HepG2 (cell line): ENCODE measurements at regions not wholly inside any gene's neighbourhood (a gene's known extent, or its start where the extent isn't known, plus 50 kb on each side); places are given as distances from the start of the nearest gene placed in this dataset.
A peak's percentile ranks its signal among the peaks of the same experiment; 100 is the strongest.
"Not testable (repeated sequence)": the region's sequence is repeated elsewhere in the genome, so short reads cannot be mapped to it uniquely, and the experiment has no call there.

ENCODE experiments used
- ATAC-seq: fragments of 200-7000 bp; cut with Tn5 transposase; 3 replicates; pipeline ENCODE4 v1.9.1; 2020; ENCODE audit warnings: mild to moderate bottlenecking, moderate library complexity
- BruUV-seq: library from RNA; stranded (reverse); fragments of 400-500 nt; replicated peaks from 2 replicates; lab custom pipeline; 2021; lab: Mats Ljungman, UMichigan
- CTCF ChIA-PET: fragments of 300-600 bp; formaldehyde crosslinking; extraction: SDS; loops from one replicate; lab custom pipeline; 2021; ENCODE audit warnings: low total read pairs, inconsistent platforms, low intra/inter-chr PET ratio; lab: Yijun Ruan, JAX
- POLR2A ChIA-PET: fragments of 350-600 bp; sonication (Branson Sonifier 250); formaldehyde crosslinking; loops from one replicate; lab custom pipeline; 2020; ENCODE audit warnings: antibody characterized with exemption, inconsistent platforms; lab: Yijun Ruan, JAX
- DNase-seq: peaks from one replicate; pipeline ENCODE4 v3.0.0-alpha.2; 2015; ENCODE audit warnings: low spot score
- FAIRE-seq: peaks from 3 replicates; lab custom pipeline; 2011; peaks lifted over from hg19 to GRCh38; lab: Jason Lieb, UNC
- H2AFZ ChIP-seq: one replicate; pipeline ENCODE4 v1.6.1; 2011; ENCODE audit warnings: low read length, inconsistent platforms
- H3K27ac ChIP-seq: fragments of 300-600 bp; 3 replicates; pipeline ENCODE4 v1.8.0; 2011; ENCODE audit warnings: mixed run types, mild to moderate bottlenecking, mixed read lengths, low read length, inconsistent platforms; ENCODE audit not compliant: insufficient read depth; ENCODE audit errors: extremely low read length
- H3K27me3 ChIP-seq, 2 experiments: fragments of 200-600 bp in 1 of 2; 2 replicates in 1 of 2; 3 replicates in 1 of 2; pipeline versions ENCODE4 v1.6.0 to v1.8.0; 2011; ENCODE audit warnings: low read length in 2 of 2, mild to moderate bottlenecking in 2 of 2, moderate library complexity in 2 of 2, inconsistent platforms in 1 of 2; ENCODE audit not compliant: insufficient read depth in 2 of 2, control insufficient read depth in 1 of 2
- H3K36me3 ChIP-seq, 2 experiments: fragments of 200-600 bp in 1 of 2; replicated peaks in 1 of 2; 2 replicates in 1 of 2; 3 replicates in 1 of 2; pipeline versions ENCODE4 v1.5.1 to v1.8.0; 2011; ENCODE audit warnings: low read length in 2 of 2, inconsistent platforms in 1 of 2; ENCODE audit not compliant: insufficient read depth in 2 of 2, control insufficient read depth in 1 of 2
- H3K4me1 ChIP-seq: 2 replicates; pipeline ENCODE4 v1.5.1; 2012; ENCODE audit warnings: low read length, inconsistent platforms; ENCODE audit not compliant: insufficient read depth
- H3K4me2 ChIP-seq: 2 replicates; pipeline ENCODE4 v1.6.0; 2011; ENCODE audit warnings: low read depth, low read length, inconsistent platforms
- H3K4me3 ChIP-seq, 3 experiments: fragments of 200-600 bp in 1 of 3; sonication (generic), shearing (Covaris generic) in 1 of 3; replicated peaks in 1 of 3; 2 replicates each; pipeline ENCODE4 v1.5.1; 2011 to 2016; ENCODE audit warnings: low read length in 3 of 3, inconsistent platforms in 2 of 3, low read depth in 2 of 3, mild to moderate bottlenecking in 2 of 3, control low read depth in 1 of 3, mixed read lengths in 1 of 3; ENCODE audit not compliant: insufficient read depth in 1 of 3
- H3K79me2 ChIP-seq: one replicate; pipeline ENCODE4 v1.6.1; 2011; ENCODE audit warnings: low read length, inconsistent platforms; ENCODE audit not compliant: insufficient read depth
- H3K9ac ChIP-seq: 2 replicates; pipeline ENCODE4 v1.6.0; 2011; ENCODE audit warnings: mild to moderate bottlenecking, low read depth, low read length, inconsistent platforms; ENCODE audit not compliant: insufficient read depth
- H3K9me3 ChIP-seq: 2 replicates; pipeline ENCODE4 v1.5.1; 2012; ENCODE audit warnings: mild to moderate bottlenecking, low read length
- H4K20me1 ChIP-seq: 2 replicates; pipeline ENCODE4 v1.6.0; 2011; ENCODE audit warnings: inconsistent platforms, mild to moderate bottlenecking, low read length, moderate library complexity; ENCODE audit not compliant: insufficient read depth
- MAFK ChIP-seq, 2 experiments: IDR thresholded peaks in 1 of 2; conservative IDR thresholded peaks in 1 of 2; 2 replicates each; pipeline ENCODE4 v1.6.1; 2011; ENCODE audit warnings: improper control_type of control experiment in 2 of 2, low read length in 2 of 2
- POLR2A ChIP-seq, 2 experiments: IDR thresholded peaks; 2 replicates each; pipeline ENCODE4 v1.6.1; 2011; ENCODE audit warnings: low read depth in 2 of 2, low read length in 2 of 2, mild to moderate bottlenecking in 1 of 2, moderate library complexity in 1 of 2; ENCODE audit not compliant: insufficient read depth in 1 of 2
- WGBS: methylation state at CpG from one replicate; pipeline ENCODE4 v1.1.6; 2017; ENCODE audit warnings: low lambda C conversion rate; 5-methylcytosine and 5-hydroxymethylcytosine counted together
- in situ Hi-C: cut with HindIII; loops from 2 replicates; pipeline ENCODE4 v1.10.0; 2017; ENCODE audit warnings: low pct_unique_long_range_greater_than_20kb; ENCODE audit not compliant: extremely low pct_ligation_motif_present
- intact Hi-C: fragments of 100-400 bp; cut with micrococcal nuclease; formaldehyde crosslinking; loops from one replicate; pipeline ENCODE4 v1.10.0; 2022; ENCODE audit not compliant: unreplicated experiment

- Histone ChIP-seq H3K9me3 (peaks cover 61% of the 10 kb centered on the region), H4K20me1 (no peaks in the 10 kb centered on the region), H3K27me3 (no peaks in the 10 kb centered on the region), H3K27ac (no peak overlapping the region), H3K4me1 (no peaks in the 10 kb centered on the region), H3K4me3 (no peak overlapping the region), H3K4me2 (no peak overlapping the region), H3K9ac (no peak overlapping the region), H3K36me3 (no peaks in the 10 kb centered on the region), H2AFZ (no peak overlapping the region), H3K79me2 (no peaks in the 10 kb centered on the region)
- in situ Hi-C loops = no loop called here
- no TSS peak for BruUV-seq
- intact Hi-C loops = no loop called here
- FAIRE-seq (no peak), ATAC-seq (no peak), DNase-seq (no peak)
- ChIA-PET CTCF (no interaction called here), POLR2A (no interaction called here)
- peak in 1 of 2 experiments; percentile 32; a peak in 2 of 4 replicates for TF ChIP-seq MAFK (conservative IDR thresholded peaks at IDR 0.05 in 1 of 2, IDR thresholded peaks at IDR 0.05 in 1 of 2; ENCODE audit: low read length in 2 of 2)
- TF ChIP-seq POLR2A (IDR thresholded peaks at IDR 0.05; ENCODE audit: insufficient read depth in 1 of 2, low read depth in 2 of 2, low read length in 2 of 2) = no peak
These were observed 566.8 kb upstream of the PTGER4 start for GRCh38 chr5:40112875-40113274.

DNA sequence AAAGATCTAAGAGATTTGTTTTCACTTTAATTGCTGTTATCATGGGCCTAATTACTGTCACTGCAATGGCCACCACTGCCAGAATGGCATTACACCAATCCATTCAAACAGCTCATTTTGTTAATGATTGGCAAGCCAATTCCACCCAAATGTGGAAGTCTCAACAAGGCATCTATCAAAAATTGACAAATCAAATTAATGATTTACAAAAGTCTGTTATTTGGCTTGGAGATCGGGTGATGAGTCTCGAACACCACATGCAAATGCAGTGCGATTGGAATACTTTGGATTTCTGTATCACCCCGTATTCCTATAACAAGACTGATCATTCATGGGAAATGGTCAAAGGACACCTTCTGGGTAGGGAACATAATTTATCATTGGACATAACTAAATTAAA is 568.7 kb upstream of the PTGER4 start:
- POLR2A ChIA-PET, H3K79me2 ChIP-seq, intact Hi-C loops, FAIRE-seq, H3K4me1 ChIP-seq, H3K9ac ChIP-seq, H3K36me3 ChIP-seq, BruUV-seq, CTCF ChIA-PET, DNase-seq, H3K4me2 ChIP-seq, H3K27ac ChIP-seq, H3K4me3 ChIP-seq, ATAC-seq, H2AFZ ChIP-seq, H3K27me3 ChIP-seq, in situ Hi-C loops, H4K20me1 ChIP-seq: not testable (repeated sequence)
- H3K9me3 ChIP-seq = peaks cover 51% of the 10 kb centered on the region
- WGBS = 12% methylated on average over 4 of the region's 4 CpGs

DNA sequence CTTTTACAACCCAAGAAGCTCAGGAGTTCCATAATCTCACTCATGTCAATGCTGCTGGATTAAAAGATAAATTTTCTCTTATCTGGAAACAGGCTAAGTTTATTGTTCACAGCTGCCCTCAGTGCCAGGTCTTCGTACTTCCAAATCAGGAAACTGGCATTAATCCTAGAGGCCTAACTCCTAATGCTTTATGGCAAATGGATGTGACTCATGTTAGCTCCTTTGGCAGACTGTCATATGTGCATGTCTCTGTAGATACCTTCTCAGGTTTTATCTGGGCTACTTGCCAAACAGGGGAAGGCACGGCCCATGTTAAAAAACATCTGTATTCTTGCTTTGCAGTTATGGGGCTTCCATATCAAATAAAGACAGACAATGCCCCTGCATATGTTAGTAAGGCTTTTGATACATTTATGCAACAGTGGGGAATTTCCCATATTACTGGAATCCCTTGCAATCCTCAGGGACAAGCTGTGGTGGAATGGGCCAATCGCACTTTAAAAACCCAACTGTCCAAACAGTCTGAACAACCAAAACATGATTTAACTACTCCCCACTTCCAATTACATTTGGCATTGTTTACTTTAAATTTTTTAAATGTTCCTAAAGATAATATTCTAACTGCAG is 570.8 kb upstream of the PTGER4 start:
- CTCF ChIA-PET, POLR2A ChIA-PET, H3K4me3 ChIP-seq, H3K9ac ChIP-seq, FAIRE-seq, H3K27me3 ChIP-seq, BruUV-seq, in situ Hi-C loops, H2AFZ ChIP-seq, H4K20me1 ChIP-seq, ATAC-seq, H3K79me2 ChIP-seq, H3K36me3 ChIP-seq, H3K4me1 ChIP-seq, DNase-seq, H3K4me2 ChIP-seq, H3K27ac ChIP-seq, intact Hi-C loops: not testable (repeated sequence)
- WGBS = 47% methylated on average over 3 of the region's 3 CpGs
- H3K9me3 ChIP-seq = peaks cover 49% of the 10 kb centered on the region

DNA sequence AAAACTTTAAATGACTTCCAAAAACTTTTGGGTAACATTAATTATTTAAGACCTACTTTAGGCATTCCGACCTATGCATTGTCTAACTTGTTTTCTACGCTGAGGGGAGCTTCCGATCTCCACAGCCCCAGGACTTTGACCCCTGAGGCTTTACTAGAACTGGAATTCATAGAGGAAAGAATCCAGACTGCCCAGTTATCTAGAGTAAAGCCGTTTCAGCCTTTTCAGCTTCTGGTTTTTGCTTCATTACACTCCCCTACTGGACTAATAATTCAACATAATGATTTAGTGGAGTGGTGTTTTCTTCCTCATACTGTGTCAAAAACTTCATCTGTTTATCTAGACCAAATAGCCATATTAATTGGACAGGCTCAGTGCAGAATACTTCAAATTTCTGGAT is 571.9 kb upstream of the PTGER4 start:
- H4K20me1 ChIP-seq, H3K9ac ChIP-seq, H3K79me2 ChIP-seq, FAIRE-seq, intact Hi-C loops, DNase-seq, H3K36me3 ChIP-seq, POLR2A ChIA-PET, H3K4me2 ChIP-seq, H3K27ac ChIP-seq, H3K27me3 ChIP-seq, CTCF ChIA-PET, in situ Hi-C loops, H2AFZ ChIP-seq, H3K4me1 ChIP-seq, BruUV-seq, ATAC-seq, H3K4me3 ChIP-seq: not testable (repeated sequence)
- H3K9me3 ChIP-seq = peaks cover 42% of the 10 kb centered on the region
- 0% methylated on average over 4 of the region's 4 CpGs for WGBS
